ENCODE measurements at regions not wholly inside any gene's neighbourhood (a gene's known extent, or its start where the extent isn't known, plus 50 kb on each side); places are given as distances from the start of the nearest gene placed in this dataset.

- no peak for DNase-seq
Measured at GRCh38 chr1:34415140-34415539, 238.4 kb downstream of the C1orf94 start.

GRCh38 chr1:34418166-34418565 lies 241.5 kb downstream of the C1orf94 start:
- no peak for DNase-seq

DNA sequence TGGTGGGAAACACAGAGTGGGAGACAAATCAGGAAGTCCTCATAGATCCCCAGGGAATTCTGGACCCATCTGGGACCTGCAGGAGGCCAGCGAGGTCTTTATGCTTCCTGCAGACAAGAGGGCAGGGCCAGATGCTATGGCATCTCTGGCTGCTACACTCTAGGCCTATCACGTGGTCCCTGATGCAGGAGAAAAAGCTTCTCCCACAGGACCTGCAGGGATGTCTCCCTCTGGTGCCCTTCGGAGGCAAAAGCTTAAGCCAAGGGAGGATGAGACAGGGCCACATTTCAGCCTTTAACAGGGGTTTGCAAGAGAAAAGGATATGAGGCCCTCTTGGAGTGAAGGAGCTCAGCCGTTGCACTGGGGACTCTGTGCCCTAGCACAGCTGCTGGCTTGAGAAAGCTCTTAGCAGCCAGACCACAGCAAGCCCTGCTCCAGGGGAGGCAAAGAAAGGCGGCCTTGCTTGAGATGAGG lies 243.0 kb downstream of the C1orf94 start:
- DNase-seq: no peak

GRCh38 chr1:34425046-34425445 lies 248.3 kb downstream of the C1orf94 start:
- DNase-seq: no peak

- DNase-seq: no peak
Measured at GRCh38 chr1:34425785-34426184, 249.1 kb downstream of the C1orf94 start.

DNA sequence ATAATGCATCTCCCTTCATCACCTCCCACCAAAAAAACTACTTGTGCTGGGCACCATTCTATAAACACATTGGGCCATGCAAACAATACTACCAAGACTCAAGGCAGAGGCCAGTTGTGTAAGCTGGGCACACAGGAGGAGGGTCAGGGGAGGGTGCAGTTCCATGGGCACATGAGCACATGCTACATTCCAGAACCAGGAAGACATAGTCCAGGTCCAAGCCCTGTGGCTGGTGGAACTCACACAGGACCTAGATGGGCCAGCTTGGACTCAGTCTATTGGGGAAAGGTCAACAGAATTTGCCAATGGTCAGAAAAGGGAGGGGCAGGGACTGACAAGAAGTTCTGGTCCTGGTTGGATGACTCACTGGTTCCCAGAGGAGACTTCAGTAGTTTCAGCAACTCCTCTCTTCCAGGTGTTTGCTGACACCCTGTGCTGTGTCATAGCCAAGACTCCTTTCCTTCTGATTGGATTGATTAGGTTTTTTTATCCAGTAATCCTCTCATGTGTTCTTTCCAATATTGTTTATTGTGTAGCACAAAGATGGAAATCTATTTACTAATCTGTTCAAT lies 249.7 kb downstream of the C1orf94 start:
- no peak for DNase-seq

- no peak for DNase-seq
Measured at GRCh38 chr1:34427170-34427569, 250.5 kb downstream of the C1orf94 start.

DNA sequence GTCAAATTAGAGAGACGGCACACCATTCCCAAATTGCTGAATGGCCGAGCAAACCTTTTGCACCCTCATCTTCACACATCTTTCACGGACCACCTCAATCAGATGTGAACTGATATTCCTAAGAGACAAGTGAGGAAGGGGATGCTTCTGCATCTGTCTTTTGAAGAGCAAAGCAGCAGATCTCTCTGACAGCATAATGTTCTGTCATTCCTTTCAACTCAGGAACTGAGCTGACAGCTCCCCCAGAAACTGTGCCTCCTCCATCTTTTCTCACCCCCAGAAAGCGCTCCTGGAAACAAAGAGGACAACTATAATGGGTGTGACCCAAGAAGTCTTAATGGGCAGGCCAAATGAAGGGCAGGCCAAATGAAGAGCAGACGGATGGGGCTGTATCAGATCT lies 256.4 kb downstream of the C1orf94 start:
- DNase-seq: no peak

GRCh38 chr1:34436836-34437235 lies 260.1 kb downstream of the C1orf94 start:
- DNase-seq: no peak

DNA sequence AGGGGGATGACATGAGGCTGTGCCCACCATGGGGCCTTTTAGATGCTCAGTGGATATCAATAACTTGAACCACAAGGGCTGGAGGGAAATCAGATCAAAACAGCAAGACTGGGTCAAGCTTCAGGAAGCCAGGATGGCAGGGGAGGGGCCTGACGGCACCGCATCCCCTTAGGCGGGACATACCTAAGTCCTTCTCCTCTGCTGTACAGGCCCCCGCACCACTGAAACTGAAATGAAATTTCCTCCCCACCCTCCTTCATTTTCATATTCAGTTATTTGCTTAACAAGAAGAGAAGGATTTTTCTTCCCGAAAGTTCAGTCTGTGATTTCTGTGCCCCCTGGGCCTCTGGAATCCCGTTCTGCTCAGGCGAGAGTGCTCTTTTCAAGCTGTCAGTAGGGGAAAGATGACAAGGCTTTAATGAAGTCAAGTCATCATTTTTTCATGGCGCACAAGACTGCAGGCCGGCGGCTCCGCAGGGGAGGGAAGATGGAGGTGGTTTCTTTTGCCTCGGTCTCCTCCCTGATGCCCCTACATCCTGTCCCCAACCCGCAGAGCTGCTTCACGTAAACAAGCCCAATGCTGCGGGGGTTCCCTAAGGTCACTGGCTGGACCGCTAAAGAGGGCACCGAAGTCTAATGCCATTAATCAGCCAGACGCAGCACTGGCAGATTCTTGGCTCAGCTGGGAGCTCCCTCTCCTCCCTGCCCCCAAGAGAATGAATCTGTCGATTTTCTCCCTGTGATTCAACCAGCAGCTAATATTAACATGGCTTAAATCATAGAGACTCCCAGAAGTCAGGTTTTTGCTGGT lies 264.8 kb downstream of the C1orf94 start:
- DNase-seq: no peak

DNA sequence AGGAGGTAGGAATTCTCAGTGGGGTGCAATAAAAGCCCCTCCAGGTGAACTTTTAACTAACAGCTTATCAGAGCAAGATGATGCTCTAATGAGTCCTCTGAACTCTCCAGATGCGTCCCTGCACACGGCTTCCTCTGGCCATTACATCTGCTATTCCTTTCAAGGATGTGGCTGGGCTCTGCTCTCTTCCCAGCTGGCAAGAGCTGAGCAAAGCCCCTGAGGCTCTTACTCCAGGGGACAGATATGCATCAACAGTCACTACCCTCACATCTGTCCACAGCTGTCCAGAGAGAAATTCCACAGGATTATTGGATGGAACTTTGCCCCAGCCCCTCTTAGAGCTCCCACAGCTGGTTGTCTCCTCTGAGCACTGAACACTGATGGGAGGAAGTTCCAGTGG lies 267.8 kb downstream of the C1orf94 start:
- DNase-seq: no peak

GRCh38 chr1:34450325-34450724 lies 273.6 kb downstream of the C1orf94 start:
- no peak for DNase-seq

DNA sequence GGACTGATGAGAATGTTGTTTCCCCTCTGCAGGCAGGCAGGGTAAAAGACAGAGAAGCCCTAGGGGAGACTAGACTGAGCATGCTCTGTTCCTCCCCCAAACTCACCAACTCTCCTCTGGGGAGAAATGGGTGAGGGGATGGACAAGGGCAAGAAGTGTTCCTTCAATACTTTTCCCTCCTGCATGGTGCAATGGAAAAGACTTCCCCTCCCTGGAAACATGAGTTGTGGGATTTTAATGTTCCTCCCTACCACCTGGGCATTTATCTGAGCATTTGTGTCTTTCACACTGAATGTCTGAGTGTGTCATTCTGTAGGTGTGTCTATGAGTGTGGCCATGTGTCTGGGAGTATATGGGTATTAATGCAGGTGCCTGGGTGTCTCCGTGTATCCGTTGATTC lies 275.7 kb downstream of the C1orf94 start:
- DNase-seq: no peak

GRCh38 chr1:34455121-34455520 lies 278.4 kb downstream of the C1orf94 start:
- DNase-seq: no peak

DNA sequence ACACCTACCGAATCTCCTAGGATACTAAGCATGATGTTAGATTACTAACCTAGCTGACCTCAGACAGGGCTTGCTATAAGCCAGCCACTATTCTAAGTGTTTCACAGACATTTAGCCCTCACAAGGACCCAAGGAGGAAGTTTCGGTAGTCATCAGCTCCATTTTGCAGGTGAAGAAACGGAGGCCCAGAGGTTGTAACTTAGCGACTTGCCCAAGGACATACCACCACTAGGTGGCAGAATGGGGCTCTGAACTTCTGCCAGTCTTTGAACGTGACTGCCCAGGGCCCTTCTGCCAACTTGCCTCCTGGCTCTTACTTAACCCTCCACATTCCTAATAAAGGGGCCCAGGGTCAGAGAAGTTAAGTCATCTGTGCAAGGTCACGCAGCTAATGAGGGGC lies 283.5 kb downstream of the C1orf94 start:
- DNase-seq: no peak

DNA sequence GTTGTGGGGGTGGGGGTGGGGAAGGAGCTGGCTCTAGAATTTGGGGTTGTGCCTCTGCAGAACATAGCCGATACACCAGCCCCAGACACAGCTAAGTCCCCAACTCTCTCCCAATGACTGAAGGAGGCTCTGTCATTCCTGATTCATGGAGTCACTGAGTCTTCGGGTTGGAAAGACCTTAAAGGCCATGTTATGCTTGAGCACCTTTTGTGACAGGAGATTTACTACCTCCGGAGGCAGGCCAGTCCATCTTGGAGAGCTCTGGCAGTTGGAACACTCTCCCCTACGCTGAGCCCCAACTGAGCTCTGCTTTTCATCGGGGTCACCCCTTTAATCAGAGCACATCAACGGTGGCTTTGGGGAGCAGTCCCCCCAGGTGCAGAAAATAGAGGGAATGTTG lies 284.4 kb upstream of the GJB5 start:
- no peak for DNase-seq

DNA sequence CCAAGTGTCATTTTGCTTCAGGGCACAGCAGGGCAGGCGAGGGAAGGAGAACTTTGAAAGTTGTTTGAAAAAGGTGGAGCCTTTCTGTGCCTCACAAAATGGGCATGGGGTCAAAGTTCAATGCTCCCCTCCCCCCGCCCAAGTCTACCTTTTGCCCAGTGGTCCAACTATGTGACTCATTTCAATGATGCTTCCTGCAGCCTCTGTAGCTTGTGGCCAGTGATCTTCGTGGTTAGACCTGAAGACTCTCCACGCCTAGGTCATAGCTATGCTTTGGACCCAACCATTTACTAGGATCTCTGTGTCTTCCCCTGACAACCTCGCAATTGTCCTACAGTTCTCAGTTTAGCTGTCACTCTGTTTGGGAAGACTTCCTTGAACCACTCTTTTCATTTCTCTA lies 280.3 kb upstream of the GJB5 start:
- DNase-seq: no peak

- DNase-seq: no peak
Measured at GRCh38 chr1:34476371-34476770, 278.5 kb upstream of the GJB5 start.

GRCh38 chr1:34477632-34478141 lies 277.2 kb upstream of the GJB5 start:
- no peak for DNase-seq

DNA sequence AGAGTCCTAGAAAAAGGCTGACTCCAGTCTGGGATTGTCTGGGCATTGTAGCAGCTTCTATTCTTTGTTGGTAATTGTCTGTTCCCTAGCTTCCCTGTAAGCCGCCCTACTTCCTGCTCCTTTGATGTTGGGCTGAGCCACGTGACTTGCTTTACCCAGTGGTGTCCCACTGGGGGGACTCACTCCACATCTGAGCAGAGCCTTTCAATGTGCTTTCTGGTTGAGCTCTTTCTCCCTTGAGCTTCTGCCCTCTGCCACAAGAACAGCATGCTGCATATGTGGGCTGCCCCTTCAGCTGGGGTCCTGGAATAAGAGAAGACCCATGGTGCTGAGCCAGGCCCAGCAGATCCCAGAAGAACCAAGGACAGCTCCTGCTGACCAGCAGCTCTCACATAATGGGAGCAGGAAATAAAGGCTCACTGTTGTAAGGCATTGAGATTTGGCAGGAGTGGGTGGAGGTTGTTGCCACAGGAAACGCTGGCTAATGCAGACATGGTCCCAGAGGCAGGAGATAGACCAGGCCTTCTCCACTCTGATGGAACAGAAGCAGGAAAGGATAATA lies 276.3 kb upstream of the GJB5 start:
- no peak for DNase-seq

DNA sequence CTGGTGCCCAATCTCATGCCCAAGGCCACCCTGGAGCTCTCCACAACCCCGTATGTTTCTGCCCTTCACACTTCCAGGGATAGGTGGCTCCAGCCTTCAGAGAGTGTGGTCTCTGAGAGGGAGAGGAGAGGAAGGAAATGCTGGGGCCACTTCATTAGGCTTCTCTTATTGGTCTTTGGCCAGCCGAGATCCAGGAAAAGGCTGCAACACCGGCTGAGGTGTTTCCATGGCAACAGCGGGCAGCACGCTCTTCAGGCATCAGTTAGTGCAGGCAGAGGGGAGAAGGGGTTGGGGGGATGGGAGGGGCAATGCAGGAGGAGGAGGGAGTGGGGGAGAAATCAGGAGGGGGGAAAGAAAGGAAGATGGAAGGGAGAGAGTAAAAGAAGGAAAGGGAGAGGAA lies 275.1 kb upstream of the GJB5 start:
- DNase-seq: no peak

DNA sequence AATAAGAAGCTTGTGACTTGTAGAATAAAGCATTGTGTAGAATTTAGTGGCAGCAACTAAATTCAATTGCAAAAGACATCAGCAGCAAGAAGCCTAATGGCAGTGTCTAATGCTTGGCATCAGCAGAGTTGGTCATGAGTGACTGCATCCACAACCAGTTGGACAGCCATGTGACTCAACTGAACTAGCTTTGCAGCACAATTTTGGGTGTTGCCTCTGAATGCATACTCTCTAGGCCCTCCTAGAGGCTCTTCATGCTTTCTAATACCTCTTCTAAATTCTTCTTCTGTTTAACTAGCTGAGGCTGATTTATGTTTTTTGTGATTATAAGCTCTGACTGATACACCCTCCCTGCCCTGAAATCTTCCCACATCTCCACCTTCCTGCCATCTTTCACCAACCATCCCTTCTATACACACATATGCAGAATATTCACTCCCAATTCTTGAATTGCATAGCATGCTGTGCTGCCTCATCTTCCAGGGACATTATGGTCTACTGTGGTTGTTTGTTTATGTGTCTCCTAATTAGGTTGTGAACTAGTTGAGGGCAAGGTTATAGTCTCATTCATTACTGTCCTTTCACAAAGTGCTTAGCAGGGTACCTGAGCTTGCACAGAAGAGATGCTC lies 266.7 kb upstream of the GJB5 start:
- no peak for DNase-seq

- peak; percentile 32 for DNase-seq
Measured at GRCh38 chr1:34500451-34500850, 254.4 kb upstream of the GJB5 start.

DNA sequence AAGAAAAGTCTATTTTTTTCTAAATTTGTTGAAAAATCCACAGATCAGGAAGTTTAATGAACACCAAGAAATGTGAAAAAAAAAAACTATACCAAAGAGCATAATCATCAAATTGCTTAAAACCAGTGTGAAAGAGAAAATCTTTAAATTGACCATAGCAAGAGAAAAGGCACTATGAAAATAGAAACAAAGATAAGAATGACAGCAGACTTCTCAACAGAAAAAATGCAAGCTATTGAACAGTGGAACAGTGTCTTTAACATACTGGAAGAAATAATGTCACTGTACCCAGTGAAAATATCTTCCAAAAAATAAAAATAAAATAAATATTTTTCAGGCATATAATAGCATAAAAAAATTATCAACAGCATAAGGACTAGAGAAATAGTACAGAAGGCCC lies 243.0 kb upstream of the GJB5 start:
- no peak for DNase-seq

Data from femur (tissue), 1 donor.